ENCODE measurements at regions not wholly inside any gene's neighbourhood (a gene's known extent, or its start where the extent isn't known, plus 50 kb on each side); places are given as distances from the start of the nearest gene placed in this dataset.

- Histone ChIP-seq H3K4me3 (replicated peaks; ENCODE audit: insufficient read depth, low read length) (no peak overlapping the region), H3K27me3 (ENCODE audit: insufficient read depth, poor library complexity, severe bottlenecking) (no peaks in the 10 kb centered on the region), H3K27ac (replicated peaks) (no peak overlapping the region)
- TF ChIP-seq REST (IDR thresholded peaks at IDR 0.05; ENCODE audit: insufficient replicate concordance, low read depth) (no peak), POLR2AphosphoS5 (IDR thresholded peaks at IDR 0.05; ENCODE audit: low read depth) (no peak), GABPA (IDR thresholded peaks at IDR 0.05; ENCODE audit: low read depth) (no peak), CTCF (IDR thresholded peaks at IDR 0.05; ENCODE audit: insufficient read depth, low read length) (no peak), SPI1 (IDR thresholded peaks at IDR 0.05; ENCODE audit: borderline replicate concordance, low read depth) (no peak)
- no peak for DNase-seq (ENCODE audit: low read depth in 1 of 2, low spot score in 1 of 2)
These were observed 555.5 kb upstream of the CFAP20DC start for GRCh38 chr3:59605318-59605717.

GRCh38 chr3:59601486-59601885 lies 551.7 kb upstream of the CFAP20DC start:
- Histone ChIP-seq H3K27ac (replicated peaks) (no peak overlapping the region), H3K27me3 (ENCODE audit: insufficient read depth, poor library complexity, severe bottlenecking) (no peaks in the 10 kb centered on the region), H3K4me3 (replicated peaks; ENCODE audit: insufficient read depth, low read length) (no peak overlapping the region)
- no peak for DNase-seq (ENCODE audit: low read depth in 1 of 2, low spot score in 1 of 2)
- TF ChIP-seq POLR2AphosphoS5 (IDR thresholded peaks at IDR 0.05; ENCODE audit: low read depth): no peak
- TF ChIP-seq REST (IDR thresholded peaks at IDR 0.05; ENCODE audit: insufficient replicate concordance, low read depth): no peak
- TF ChIP-seq CTCF (IDR thresholded peaks at IDR 0.05; ENCODE audit: insufficient read depth, low read length): no peak
- TF ChIP-seq GABPA (IDR thresholded peaks at IDR 0.05; ENCODE audit: low read depth): no peak
- no peak for TF ChIP-seq SPI1 (IDR thresholded peaks at IDR 0.05; ENCODE audit: borderline replicate concordance, low read depth)

GRCh38 chr3:59600631-59601030 lies 550.8 kb upstream of the CFAP20DC start:
- Histone ChIP-seq H3K27me3 (ENCODE audit: insufficient read depth, poor library complexity, severe bottlenecking) (no peaks in the 10 kb centered on the region), H3K4me3 (replicated peaks; ENCODE audit: insufficient read depth, low read length) (no peak overlapping the region), H3K27ac (replicated peaks) (no peak overlapping the region)
- TF ChIP-seq SPI1 (IDR thresholded peaks at IDR 0.05; ENCODE audit: borderline replicate concordance, low read depth) (no peak), REST (IDR thresholded peaks at IDR 0.05; ENCODE audit: insufficient replicate concordance, low read depth) (no peak), GABPA (IDR thresholded peaks at IDR 0.05; ENCODE audit: low read depth) (no peak), POLR2AphosphoS5 (IDR thresholded peaks at IDR 0.05; ENCODE audit: low read depth) (no peak), CTCF (IDR thresholded peaks at IDR 0.05; ENCODE audit: insufficient read depth, low read length) (no peak)
- no peak for DNase-seq (ENCODE audit: low read depth in 1 of 2, low spot score in 1 of 2)

Data from HL-60 (cell line).